Nephron progenitor cell (in vitro differentiated cells): ENCODE measurements at regions not wholly inside any gene's neighbourhood (a gene's known extent, or its start where the extent isn't known, plus 50 kb on each side); places are given as distances from the start of the nearest gene placed in this dataset.

Source experiments
- DNase-seq: peaks from one replicate; pipeline ENCODE4 v3.0.0; 2021
- H3K27ac Mint-ChIP-seq: 2 replicates; pipeline ENCODE4 v1.8.0; 2021; ENCODE audit warnings: mild to moderate bottlenecking, moderate library complexity, mixed read lengths
- H3K27me3 Mint-ChIP-seq: 2 replicates; pipeline ENCODE4 v1.8.0; 2021; ENCODE audit warnings: mild to moderate bottlenecking, low read depth, mixed read lengths; ENCODE audit not compliant: poor library complexity
- H3K36me3 Mint-ChIP-seq: 2 replicates; pipeline ENCODE4 v1.8.0; 2021; ENCODE audit warnings: low read depth, mixed read lengths
- H3K4me1 Mint-ChIP-seq: 2 replicates; pipeline ENCODE4 v1.8.0; 2021; ENCODE audit warnings: mixed read lengths
- H3K4me3 Mint-ChIP-seq: 2 replicates; pipeline ENCODE4 v1.8.0; 2021; ENCODE audit warnings: mild to moderate bottlenecking, moderate library complexity, mixed read lengths
- H3K9me3 Mint-ChIP-seq: 2 replicates; pipeline ENCODE4 v1.8.0; 2021; ENCODE audit warnings: mild to moderate bottlenecking, moderate library complexity, mixed read lengths
- TF ChIP-seq, protein P1 (sequence below): fragments of 200-600 bp; sonication (generic); IDR thresholded peaks from 2 replicates; pipeline ENCODE4 v1.5.0; 2021; ENCODE audit warnings: antibody characterized with exemption

DNA sequence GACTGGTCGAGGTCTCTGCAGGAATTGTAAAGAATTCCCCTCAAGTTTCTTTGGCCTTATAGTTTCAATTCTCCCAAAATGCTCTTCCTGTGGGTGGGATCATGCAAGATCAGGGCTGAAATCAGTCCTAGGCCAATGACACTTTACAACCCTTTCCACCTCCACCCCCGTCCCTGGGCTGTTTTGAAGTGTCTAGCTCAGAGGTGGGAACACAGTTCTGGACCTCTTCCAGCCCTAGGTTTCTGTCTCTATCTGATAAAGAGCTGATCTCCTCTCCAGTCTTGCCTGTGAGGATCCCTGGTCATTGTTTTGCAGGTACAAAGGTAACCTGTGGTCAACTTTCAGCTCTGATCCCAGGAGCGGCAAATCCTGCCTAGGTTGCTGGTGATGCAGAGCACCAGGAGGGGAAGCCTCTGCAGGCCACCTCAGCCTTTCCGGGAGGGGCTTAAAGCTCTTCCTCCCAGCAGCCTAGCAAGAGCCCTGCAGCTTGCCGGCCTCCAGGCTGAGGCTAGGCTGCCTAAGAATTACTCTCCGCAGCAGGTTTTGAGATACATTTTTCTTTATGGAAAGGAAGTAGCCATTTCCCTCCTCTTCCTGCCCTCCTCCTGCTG, 69.8 kb upstream of the WIPF1 start:
- TF ChIP-seq, protein P1, sequence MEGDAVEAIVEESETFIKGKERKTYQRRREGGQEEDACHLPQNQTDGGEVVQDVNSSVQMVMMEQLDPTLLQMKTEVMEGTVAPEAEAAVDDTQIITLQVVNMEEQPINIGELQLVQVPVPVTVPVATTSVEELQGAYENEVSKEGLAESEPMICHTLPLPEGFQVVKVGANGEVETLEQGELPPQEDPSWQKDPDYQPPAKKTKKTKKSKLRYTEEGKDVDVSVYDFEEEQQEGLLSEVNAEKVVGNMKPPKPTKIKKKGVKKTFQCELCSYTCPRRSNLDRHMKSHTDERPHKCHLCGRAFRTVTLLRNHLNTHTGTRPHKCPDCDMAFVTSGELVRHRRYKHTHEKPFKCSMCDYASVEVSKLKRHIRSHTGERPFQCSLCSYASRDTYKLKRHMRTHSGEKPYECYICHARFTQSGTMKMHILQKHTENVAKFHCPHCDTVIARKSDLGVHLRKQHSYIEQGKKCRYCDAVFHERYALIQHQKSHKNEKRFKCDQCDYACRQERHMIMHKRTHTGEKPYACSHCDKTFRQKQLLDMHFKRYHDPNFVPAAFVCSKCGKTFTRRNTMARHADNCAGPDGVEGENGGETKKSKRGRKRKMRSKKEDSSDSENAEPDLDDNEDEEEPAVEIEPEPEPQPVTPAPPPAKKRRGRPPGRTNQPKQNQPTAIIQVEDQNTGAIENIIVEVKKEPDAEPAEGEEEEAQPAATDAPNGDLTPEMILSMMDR: no peak
- no peak for DNase-seq
- Mint-ChIP-seq H3K9me3 (peaks cover 16% of the 10 kb centered on the region), H3K36me3 (peaks cover 17% of the 10 kb centered on the region), H3K27ac (peak overlapping the region; percentile 36), H3K4me3 (no peak overlapping the region), H3K27me3 (no peaks in the 10 kb centered on the region), H3K4me1 (peaks cover 39% of the 10 kb centered on the region)

DNA sequence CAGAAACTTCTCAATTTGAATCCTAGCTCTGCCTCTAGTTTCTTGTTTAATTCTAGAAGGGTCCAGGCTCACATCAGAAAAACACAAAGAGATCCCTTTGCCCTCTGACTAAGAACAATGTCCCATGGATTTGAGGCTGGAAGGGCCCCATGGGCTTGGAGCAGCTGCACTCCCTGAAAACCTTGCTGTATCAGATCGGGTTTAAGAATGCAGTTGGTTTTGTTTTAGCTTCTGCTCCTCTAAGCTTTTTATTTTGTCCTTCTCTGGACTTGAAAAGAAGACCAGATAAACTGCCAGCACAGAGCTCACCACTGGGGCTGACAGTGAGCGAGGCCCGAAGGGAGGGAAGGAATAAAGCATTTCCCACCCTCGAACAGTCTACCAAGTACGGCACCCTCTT, 69.2 kb upstream of the WIPF1 start:
- Mint-ChIP-seq H3K4me3 (no peak overlapping the region), H3K27me3 (no peaks in the 10 kb centered on the region), H3K4me1 (peaks cover 39% of the 10 kb centered on the region), H3K27ac (peak overlapping the region; percentile 36), H3K36me3 (peaks cover 17% of the 10 kb centered on the region), H3K9me3 (peaks cover 11% of the 10 kb centered on the region)
- DNase-seq: no peak
- TF ChIP-seq, protein P1: no peak

DNA sequence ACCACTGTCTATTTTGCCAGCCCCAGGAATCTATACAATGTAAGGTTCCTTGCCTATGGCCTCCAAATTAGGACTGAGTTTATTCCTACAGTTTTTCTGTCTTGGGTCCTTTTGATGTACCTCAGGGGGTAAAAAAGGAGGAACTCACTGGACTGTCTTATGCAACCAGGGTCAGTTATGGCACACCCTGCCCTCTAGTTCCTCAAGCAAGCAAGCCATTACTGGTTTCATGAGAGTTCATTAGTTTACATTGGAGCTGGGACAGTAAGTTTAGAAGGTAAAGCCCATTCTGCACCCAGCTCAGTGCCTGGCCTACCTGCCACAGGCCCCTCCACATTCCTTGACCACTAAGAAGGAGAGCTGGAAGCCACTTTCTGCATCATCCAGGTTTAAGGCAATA, 68.7 kb upstream of the WIPF1 start:
- Mint-ChIP-seq H3K4me1 (peaks cover 39% of the 10 kb centered on the region), H3K4me3 (no peak overlapping the region), H3K36me3 (peaks cover 17% of the 10 kb centered on the region), H3K27me3 (no peaks in the 10 kb centered on the region), H3K9me3 (peaks cover 6% of the 10 kb centered on the region), H3K27ac (peak overlapping the region; percentile 36)
- TF ChIP-seq, protein P1: no peak
- no peak for DNase-seq

DNA sequence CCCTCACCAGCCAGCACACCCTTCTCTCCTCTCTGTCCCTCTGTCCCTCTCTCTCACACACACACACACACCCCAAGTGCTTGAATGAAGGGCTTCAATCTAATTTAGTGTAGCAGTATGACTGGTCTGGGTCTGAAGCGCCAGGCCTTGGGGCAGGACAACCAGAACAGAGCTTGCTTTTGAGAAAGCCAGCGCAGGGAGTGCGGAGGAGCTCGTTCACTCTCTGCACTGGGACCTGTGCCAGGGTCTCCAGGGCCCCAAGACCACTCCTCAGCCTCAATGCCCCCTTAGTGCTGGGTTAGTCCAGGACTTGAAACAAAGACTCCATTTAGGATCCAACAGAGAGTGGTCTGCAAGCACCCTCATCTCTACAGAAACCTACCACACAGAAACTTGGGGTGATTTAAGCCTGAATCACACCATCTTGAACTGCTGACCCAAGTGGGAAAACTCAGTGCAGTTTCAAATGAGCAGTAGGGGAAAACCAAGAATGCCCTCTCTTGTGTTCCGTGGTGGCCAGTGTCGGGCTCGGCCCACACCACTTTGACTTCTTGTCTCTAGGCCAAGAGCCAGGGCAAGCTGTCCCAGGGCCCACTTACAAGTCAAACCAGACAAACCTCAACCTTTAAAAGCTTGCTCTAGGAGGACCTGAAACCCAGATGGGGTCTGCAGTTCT, 66.6 kb upstream of the WIPF1 start:
- H3K9me3 Mint-ChIP-seq: no peaks in the 10 kb centered on the region
- TF ChIP-seq, protein P1: no peak
- peaks cover 30% of the 10 kb centered on the region for H3K4me1 Mint-ChIP-seq
- peaks cover 19% of the 10 kb centered on the region for H3K36me3 Mint-ChIP-seq
- no peak overlapping the region for H3K4me3 Mint-ChIP-seq
- H3K27ac Mint-ChIP-seq: no peak overlapping the region
- H3K27me3 Mint-ChIP-seq: no peaks in the 10 kb centered on the region
- no peak for DNase-seq

DNA sequence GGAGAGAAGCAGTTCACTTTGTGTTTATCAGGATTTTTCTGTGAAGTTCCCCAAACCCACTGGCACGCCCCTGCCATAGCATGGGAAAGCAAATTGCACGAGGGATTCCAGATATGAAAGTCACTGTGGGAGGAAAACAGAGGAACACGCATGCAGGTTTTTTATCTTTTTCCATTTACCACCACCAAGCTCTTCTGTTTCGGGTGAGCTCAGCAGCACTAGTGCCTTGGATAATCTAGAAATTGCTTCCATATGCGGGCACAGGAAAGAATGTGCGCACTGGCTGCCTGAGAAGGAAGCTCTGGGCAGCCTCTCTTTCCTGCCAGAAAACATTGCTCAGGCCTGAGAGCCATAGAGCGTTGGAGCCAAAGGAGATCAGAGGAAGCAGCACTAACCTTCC, 65.9 kb upstream of the WIPF1 start:
- DNase-seq: no peak
- H3K9me3 Mint-ChIP-seq: no peaks in the 10 kb centered on the region
- H3K27me3 Mint-ChIP-seq: no peaks in the 10 kb centered on the region
- peak overlapping the region; percentile 45 for H3K27ac Mint-ChIP-seq
- H3K36me3 Mint-ChIP-seq: peaks cover 21% of the 10 kb centered on the region
- H3K4me3 Mint-ChIP-seq: no peak overlapping the region
- H3K4me1 Mint-ChIP-seq: peaks cover 28% of the 10 kb centered on the region
- TF ChIP-seq, protein P1: no peak

DNA sequence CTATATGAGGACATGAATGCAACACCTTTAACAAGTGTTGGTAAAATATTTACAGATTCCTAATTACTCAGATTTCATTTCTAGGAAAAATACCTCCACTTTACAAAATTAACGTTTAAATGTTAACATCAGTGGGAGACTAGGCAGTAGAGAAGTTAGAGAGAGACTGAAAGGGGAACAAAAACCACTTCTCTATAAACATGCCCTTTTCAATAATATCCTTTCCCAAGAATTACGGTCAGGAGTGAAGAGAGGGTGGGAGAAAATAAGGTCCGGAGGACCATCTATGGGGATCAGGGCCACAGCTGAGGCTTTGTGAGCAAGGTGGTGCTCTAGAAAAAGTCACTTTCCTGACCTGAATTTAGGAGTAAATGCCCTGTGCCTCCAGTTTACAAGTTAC, 65.3 kb upstream of the WIPF1 start:
- H3K4me3 Mint-ChIP-seq: no peak overlapping the region
- peaks cover 21% of the 10 kb centered on the region for H3K4me1 Mint-ChIP-seq
- TF ChIP-seq, protein P1: no peak
- H3K9me3 Mint-ChIP-seq: no peaks in the 10 kb centered on the region
- H3K27me3 Mint-ChIP-seq: no peaks in the 10 kb centered on the region
- no peak for DNase-seq
- peaks cover 28% of the 10 kb centered on the region for H3K36me3 Mint-ChIP-seq
- peak overlapping the region; percentile 72 for H3K27ac Mint-ChIP-seq
